HG03460 (cell line): ENCODE measurements at regions not wholly inside any gene's neighbourhood (a gene's known extent, or its start where the extent isn't known, plus 50 kb on each side); places are given as distances from the start of the nearest gene placed in this dataset.
"Not testable (repeated sequence)": the region's sequence is repeated elsewhere in the genome, so short reads cannot be mapped to it uniquely, and the experiment has no call there.

Experiments
- ATAC-seq: cut with Tn5 transposase; IDR thresholded peaks from one replicate; pipeline ENCODE4 v1.9.1; 2021; ENCODE audit not compliant: unreplicated experiment

DNA sequence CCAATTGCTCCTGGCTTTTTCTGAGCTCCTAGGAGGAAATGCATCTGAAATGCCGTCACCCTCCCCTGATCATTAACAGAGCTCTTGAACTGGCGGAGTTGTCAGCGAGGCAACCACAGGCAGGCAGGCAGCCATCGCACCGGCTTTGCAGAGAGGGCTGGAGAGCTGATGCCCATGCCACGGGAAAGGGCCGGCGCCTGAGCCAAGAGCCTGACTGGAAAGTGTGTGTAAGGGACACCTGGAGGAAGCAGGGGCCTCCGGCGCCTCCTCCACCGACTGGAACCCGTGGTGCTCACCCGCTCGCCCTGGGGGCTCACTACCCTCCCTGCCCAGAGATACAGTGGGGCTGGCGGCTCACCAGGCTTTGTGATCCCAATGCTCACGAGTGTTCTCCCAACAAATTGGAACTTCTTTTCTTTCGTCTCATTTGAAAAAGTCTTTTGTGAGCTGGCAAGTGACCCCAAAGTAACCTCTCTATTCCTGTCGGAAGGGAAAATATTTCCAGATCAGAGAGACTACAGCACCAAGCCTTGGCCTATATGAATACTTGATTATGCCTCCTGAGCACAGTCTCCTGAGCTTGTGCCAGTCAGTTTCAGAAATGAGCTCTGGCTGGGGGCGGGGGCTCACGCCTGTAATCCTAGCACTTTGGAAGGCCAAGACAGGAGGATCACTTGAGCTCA lies 97.7 kb upstream of the SLC25A33 start:
- no peak for ATAC-seq

GRCh38 chr1:9442278-9442846 lies 96.9 kb upstream of the SLC25A33 start:
- no peak for ATAC-seq

DNA sequence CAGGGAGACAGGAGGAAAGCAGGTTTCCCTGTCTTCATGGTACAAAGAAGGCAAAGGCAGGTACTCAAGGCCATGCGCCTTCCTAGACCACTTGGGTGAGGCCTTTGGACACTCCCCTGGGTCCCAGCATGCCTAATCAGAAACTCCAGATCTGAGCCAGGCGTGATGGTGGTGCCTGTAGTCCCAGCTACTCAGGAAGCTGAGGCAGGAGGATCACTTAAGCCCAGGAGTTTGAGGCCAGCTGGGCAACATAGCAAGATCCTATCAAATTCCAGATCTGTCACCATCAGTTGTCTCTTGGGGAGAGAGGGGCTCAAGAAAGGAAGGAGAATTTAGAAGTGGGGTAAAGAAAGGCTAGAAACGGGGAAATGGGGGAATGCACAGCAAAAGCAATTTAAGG lies 96.3 kb upstream of the SLC25A33 start:
- ATAC-seq, result no peak

GRCh38 chr1:9443913-9444445 lies 95.3 kb upstream of the SLC25A33 start:
- no peak for ATAC-seq

GRCh38 chr1:9444532-9444931 lies 94.7 kb upstream of the SLC25A33 start:
- ATAC-seq, result no peak

GRCh38 chr1:9445081-9445480 lies 94.2 kb upstream of the SLC25A33 start:
- not testable (repeated sequence) for ATAC-seq

DNA sequence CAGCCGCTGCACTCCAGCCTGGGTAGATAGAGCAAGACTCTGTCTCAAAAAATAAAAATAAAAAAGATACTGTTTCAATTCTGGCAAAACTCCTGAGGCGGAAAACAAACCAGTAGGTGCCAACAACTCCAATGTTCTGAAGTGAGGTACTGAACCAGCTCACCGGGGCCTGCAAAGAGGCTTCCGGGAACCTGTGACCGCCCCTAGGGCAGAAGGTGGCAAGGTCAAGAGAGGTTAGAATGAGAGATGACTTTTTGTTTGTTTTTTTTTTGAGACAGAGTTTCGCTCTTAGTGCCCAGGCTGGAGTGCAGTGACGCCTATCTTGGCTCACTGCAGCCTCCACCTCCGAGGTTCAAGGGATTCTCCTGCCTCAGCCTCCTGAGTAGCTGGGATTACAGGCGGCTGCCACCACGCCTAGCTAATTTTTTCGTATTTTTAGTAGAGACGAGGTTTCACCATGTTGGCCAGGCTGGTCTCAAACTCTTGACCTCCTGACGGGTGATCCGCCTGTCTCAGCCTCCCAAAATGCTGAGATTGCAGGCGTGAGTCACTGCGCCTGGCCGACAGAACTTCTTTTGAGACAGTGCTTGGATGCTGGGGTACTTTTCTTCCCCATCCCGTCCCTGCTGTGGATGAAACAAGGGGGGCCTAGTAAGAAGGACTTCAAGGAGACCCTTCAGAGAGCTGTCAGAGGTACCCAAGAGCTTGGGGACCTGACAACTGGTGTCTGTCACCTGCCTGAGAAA lies 91.9 kb upstream of the SLC25A33 start:
- ATAC-seq, result no peak

DNA sequence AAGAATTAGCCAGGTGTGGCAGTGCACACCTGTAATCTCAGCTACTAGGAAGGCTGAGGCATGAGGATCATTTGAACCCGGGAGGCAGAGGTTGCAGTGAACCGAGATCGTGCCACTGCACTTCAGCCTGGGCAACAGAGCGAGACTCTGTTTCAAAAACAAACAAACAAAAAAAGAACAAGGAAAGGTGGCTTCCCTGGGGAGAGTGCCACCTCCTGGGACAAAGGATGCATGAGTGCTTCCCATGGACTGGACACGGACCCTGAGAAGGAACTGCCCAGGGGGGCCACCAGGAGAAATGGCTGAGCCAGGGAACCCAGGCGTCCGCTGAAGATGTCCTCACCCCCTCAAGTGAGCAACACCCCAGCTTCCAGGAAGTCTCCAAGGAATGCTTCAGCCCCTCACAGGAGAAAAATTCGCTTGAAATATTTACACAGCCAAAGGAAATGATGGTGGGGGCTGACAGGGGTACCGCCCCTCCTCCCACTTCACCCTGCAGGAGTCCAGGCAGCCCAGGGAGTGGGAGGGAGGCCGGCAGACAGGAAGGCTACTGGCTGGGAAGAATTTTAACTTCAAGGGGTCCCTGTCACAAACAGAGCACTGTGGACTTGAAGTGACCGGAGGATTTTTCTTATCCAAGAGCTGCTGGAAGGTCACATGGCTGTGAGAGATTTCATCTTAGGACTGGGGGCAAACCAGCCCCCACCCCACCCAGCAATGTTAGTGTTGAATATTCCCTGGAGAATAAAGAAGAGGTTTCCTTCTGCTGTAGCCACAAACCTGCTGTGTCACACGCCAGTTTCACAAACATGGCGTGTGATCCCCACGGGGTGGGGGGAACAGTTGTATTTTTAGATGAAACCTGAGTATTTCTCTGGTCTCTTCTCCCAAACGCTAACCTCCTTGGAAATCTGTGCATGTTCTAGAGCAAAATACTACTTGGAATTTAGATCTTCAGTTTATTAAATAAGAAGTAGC lies 90.8 kb upstream of the SLC25A33 start:
- ATAC-seq, result no peak

- ATAC-seq, result no peak
These were observed 90.1 kb upstream of the SLC25A33 start for GRCh38 chr1:9449110-9449627.

DNA sequence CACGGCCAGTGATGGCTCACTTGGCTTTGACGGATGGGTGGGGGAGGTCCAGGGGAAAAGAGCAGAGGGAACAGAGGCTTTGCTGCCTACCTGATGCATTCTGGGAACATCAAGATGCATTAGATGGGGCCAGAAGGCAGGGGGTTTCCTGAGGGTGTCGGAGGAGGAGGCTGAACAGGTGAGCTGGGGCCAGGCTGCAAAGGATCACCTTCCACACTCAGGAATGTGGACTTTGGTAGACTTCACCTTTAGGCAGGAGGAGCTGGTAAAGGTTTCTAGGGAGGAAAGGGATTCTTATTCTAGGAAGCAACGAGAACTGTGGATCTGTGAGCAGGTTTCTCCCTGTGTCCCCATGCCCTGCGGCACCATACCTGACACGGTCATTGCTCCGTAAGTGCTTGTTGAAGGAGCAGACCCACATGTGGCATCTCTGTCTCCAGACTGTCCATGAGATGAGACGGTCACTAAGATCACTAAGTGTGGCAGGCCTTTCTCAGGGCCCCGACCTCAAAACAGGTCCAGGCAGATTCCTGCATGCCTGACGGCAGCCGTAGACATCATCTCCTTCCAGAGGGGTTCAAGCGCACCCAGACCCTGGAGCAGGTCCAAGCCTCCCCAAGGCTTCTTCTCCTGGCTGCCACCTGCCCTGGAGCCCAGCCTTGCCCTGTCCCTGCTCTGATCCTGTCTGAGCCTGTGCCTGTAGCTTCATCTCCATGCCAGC lies 89.1 kb upstream of the SLC25A33 start:
- no peak for ATAC-seq

GRCh38 chr1:9451081-9451480 lies 88.2 kb upstream of the SLC25A33 start:
- ATAC-seq, result no peak

GRCh38 chr1:9452516-9453140 lies 86.6 kb upstream of the SLC25A33 start:
- ATAC-seq, result no peak

GRCh38 chr1:9453375-9453774 lies 85.9 kb upstream of the SLC25A33 start:
- ATAC-seq, result no peak

DNA sequence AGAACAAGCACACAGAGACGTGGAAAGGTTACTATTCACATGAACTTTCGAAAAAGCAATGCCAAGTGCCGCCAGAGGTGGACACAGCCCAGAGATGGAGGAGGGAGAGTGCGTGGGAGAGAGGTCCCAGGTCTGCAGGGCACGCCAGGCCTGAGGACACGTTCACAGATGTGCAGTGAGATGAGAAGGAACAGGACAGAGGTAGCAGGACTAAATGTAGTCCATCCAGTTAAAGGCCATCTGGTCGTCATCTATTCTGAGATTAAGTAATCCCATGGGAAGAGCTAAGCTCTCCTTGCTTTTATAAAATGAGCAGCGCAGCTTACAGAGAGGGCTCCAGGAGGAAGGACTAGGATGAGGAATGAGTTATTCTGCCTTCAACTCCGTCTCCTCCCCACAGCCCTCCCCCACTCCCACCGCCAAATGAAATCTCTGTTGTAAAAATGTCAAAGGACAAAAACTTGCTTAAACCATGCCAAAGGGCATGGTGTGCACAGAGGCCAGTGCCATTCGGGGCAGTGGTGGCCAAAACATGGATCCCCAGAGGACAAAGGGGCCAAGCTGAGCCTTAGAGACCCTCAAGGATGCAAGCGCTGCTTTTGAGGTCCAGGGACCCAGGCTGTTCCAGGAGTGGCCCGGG lies 85.4 kb upstream of the SLC25A33 start:
- ATAC-seq, result no peak

DNA sequence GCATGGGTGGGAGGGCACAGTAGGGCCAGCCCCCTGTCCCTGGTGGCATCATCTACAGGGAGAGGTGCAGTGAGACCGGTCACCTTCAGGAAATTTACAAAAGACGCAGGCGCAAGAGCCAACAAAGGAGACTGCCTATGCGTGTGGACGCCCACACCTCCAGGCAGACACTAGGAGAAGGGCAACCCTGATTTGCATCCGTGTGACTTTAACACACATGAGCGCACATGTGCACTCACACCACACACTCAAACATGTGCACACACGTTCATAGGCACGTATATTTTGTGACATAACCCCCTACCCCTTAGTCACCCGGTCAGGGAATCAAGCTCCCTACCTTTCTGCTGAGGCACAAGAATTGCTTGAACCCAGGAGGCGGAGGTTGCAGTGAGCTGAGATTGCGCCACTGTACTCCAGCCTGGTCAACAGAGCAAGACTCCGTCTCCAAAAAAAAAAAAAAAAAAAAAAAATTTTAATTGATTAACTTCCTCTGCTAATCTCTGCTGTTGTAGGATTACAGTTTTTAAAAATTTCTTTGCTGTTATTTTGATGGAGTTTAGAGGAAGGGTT lies 84.7 kb upstream of the SLC25A33 start:
- no peak for ATAC-seq

- no peak for ATAC-seq
These were observed 83.6 kb upstream of the SLC25A33 start for GRCh38 chr1:9455487-9456234.

DNA sequence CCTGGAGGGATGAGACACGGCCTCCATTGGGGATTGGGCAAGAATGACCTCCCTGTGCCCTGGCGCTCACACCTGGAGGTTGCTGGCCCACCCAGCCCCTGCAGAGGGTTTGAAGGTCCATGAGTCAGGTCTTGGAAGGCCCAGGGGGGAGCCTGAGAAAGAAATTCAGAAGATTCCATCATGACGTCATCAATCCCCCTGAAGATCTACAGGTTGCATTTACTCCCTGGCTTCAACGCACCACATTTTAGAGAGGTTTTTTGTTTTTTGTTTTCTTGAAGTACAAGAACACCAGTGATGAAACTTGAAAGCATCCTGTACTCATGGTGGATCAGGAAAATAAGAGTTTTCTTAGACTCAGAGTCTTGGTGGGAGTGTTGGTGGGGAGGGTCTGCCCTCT lies 82.4 kb upstream of the SLC25A33 start:
- no peak for ATAC-seq

- no peak for ATAC-seq
These were observed 79.4 kb upstream of the SLC25A33 start for GRCh38 chr1:9459816-9460407.
